HG02973 (cell line): ENCODE measurements at regions not wholly inside any gene's neighbourhood (a gene's known extent, or its start where the extent isn't known, plus 50 kb on each side); places are given as distances from the start of the nearest gene placed in this dataset.
"Not testable (repeated sequence)": the region's sequence is repeated elsewhere in the genome, so short reads cannot be mapped to it uniquely, and the experiment has no call there.

Experiments used
- ATAC-seq: cut with Tn5 transposase; IDR thresholded peaks from one replicate; pipeline ENCODE4 v1.9.1; 2021; ENCODE audit warnings: moderate library complexity; ENCODE audit not compliant: unreplicated experiment

DNA sequence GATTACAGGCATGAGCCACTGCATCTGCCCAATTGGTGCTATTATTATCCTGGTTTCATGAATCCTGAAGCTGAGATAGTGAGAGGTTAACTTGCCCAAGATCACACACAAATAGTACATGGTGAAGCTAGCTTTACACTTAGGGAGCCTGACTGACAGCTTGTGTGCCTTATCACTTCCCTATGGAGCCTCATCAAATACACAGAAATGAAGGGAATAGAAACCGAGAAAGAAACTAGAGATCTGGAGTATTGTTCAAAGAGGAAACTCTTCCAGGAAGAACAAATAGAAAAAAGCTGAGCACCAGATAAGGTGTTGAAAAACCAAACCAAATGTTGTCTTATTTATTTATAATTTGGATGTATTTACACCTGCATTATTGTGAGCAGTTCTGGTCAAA lies 155.0 kb upstream of the CITED2 start:
- no peak for ATAC-seq

GRCh38 chr6:139528471-139528870 lies 154.0 kb upstream of the CITED2 start:
- no peak for ATAC-seq

- ATAC-seq, result no peak
Measured at GRCh38 chr6:139525415-139525814, 151.0 kb upstream of the CITED2 start.

DNA sequence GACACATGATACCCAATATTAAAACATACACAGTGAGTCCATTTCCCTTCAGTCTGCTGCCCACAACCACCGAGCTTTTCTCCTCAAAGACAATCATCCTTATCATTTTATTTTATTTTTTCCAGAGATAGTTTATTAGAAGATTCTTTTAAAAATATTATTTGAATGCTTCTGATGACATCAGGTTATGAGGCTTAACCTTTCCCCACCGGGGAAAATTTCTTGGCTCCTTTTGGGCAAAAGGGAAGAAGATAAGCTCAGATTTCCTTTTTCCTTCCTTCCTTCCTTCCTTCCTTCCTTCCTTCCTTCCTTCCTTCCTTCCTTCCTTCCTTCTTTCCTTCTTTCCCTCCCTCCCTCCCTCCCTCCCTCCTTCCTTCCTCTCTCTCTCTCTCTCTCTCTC lies 149.5 kb upstream of the CITED2 start:
- no peak for ATAC-seq

GRCh38 chr6:139522511-139523220 lies 148.2 kb upstream of the CITED2 start:
- ATAC-seq, result no peak

- no peak for ATAC-seq
Measured at GRCh38 chr6:139521338-139521737, 146.9 kb upstream of the CITED2 start.

DNA sequence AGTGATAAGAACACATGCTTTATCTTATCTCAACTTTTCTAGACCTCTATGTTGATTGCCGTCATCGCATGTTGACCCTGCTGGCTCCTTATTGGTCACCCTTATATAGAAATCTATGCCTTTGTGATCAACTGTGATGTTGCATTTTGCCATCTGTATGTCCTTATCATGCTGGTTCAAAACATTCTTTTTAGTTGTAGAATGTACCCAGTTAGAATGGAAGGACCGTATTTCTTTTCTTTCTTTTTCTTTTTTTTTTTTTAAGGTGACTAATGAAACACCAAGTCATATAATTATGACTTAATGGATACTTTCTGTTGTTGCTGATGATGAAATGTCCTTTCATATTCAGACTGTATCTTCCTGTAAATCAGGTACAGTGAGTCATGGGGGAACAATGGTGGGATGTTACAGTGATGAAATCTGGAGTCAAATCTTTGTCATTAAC lies 145.9 kb upstream of the CITED2 start:
- no peak for ATAC-seq

- ATAC-seq, result no peak
Measured at GRCh38 chr6:139519571-139520031, 145.2 kb upstream of the CITED2 start.

- ATAC-seq, result no peak
Measured at GRCh38 chr6:139519097-139519496, 144.6 kb upstream of the CITED2 start.

DNA sequence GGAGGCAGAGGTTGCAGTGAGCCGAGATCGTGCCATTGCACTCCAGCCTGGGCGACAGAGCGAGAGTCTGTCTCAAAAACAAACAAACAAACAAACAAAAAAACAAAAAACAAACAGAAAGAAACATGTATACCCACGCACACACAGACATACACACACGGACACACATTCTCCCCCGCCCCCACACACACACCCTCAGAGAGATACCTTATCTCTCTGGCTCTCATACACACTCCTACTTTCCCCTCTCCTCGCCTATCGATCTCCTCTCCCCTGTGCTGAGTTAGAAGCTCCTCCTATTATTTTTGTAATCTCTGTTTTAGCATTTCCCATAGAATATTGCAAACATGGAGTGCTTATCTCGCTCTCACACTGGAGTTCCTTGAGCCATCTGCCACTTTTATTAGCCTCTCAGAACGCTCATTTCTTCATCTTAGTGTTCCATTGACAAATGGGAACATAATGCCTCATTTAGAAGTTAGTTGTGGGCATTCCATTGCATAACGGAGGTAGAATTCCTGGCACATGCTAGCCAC lies 144.2 kb upstream of the CITED2 start:
- ATAC-seq, result no peak

- not testable (repeated sequence) for ATAC-seq
Measured at GRCh38 chr6:139517998-139518555, 143.6 kb upstream of the CITED2 start.

DNA sequence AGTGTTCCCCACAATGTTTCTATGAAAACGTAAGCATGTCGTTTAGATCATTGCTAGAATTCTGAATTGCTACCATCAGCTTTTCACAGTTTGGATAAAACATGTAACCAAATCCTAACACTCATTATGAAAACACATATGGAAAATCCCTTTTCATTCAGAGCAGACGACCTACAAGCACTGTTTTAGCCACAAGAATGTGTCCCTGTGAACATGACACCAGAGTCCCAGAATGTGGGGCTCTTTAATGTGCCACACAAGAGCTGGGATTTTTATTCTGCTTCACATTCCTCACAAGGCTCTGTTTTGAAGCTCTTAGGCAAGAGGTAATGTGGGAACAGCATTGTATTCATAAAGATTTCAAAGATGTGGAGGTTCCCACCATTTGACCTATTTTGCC lies 141.1 kb upstream of the CITED2 start:
- ATAC-seq, result no peak

DNA sequence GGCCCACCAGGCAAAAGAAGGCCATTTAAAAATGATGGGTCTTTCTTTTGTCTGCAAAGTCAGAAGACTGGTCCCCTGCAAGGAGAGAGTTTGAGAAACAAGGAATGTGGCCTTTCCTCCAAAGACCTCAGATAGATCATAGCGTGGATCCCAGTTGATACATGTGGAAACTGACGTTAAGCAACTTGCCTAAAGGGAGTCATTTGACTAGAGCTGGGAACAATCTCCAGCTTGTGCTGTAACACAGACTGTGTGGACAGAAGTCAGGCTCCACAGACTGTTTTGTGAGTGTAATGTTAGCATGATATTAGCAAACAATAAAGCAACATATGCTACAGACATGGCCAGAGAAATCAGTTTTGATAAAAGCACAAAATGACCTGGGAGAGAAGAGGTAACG lies 140.4 kb upstream of the CITED2 start:
- no peak for ATAC-seq

GRCh38 chr6:139510040-139510790 lies 135.8 kb upstream of the CITED2 start:
- ATAC-seq, result no peak

DNA sequence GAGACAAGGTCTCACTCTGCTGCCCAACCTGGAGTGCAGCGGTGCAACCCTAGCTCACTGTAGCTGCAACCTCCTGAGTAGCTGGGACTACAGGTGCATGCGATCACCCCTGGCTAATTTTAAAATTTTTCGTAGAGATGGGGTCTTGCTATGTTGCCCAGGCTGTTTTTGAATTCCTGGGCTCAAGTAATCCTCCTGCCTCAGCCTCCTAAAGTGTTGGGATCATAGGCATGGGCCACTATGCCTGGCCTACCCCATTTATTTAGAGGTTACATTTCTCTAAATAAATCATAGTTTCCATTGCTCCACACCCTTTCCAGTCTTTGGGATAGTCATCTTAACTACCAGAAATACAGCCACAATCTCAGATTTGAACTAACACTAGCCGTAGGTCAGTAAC lies 134.7 kb upstream of the CITED2 start:
- no peak for ATAC-seq

DNA sequence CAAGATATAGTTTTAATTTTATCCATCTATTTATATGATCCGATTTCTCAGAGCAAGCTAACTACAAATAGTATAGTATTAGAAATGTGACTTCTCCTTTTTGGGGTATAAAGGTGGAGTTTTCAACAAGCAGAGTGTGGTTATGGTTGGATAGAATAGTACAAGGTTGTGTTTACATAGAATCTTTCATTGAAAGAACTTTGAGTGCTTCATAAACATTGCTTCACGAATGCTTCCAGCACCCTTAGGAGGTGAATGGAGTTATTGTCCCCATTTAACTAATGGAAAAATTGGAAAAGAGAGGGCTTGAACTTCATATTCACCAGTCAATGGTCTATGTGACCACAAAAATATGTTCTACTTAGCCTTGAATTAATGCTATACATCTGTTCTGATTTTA lies 134.1 kb upstream of the CITED2 start:
- ATAC-seq, result no peak

GRCh38 chr6:139508023-139508422 lies 133.6 kb upstream of the CITED2 start:
- ATAC-seq, result no peak

DNA sequence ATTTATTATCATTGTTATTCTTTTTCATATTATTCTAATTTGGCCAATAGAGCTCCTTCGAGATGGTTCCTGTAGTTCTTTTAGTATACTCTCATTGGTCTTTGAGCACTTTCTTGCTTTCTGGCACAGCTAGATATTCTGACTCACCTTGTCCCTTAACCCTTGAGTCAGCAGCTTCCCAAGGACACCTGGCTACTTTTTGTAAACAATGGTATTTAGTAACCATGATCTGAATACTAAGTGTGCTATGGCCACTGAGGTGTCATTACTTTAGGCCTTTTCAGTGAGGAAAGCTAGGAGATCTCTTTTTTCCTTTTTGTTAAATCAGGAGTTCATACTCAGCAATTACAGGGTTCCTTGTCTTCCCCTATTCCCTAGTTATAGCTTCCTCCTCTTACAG lies 126.5 kb upstream of the CITED2 start:
- ATAC-seq, result no peak

GRCh38 chr6:139498715-139499114 lies 124.3 kb upstream of the CITED2 start:
- ATAC-seq, result no peak

GRCh38 chr6:139497345-139497961 lies 123.0 kb upstream of the CITED2 start:
- no peak for ATAC-seq

- ATAC-seq, result no peak
Measured at GRCh38 chr6:139496654-139497344, 122.4 kb upstream of the CITED2 start.
